ENCODE measurements at regions not wholly inside any gene's neighbourhood (a gene's known extent, or its start where the extent isn't known, plus 50 kb on each side); places are given as distances from the start of the nearest gene placed in this dataset.

- Histone ChIP-seq H3K4me3 (ENCODE audit: low read depth, low read length) (no peak overlapping the region), H3K27ac (no peak overlapping the region)
- no peak for DNase-seq
Observed at GRCh38 chr9:2559192-2560152, 62.1 kb upstream of the VLDLR start.

GRCh38 chr9:2560180-2560579 is 61.4 kb upstream of the VLDLR start:
- no peak overlapping the region for H3K4me3 ChIP-seq (ENCODE audit: low read depth, low read length)
- H3K36me3 ChIP-seq: no peaks in the 10 kb centered on the region
- no peak overlapping the region for H3K27ac ChIP-seq
- TF ChIP-seq CTCF (IDR thresholded peaks at IDR 0.05; ENCODE audit: low read depth, low read length): no peak
- H3K27me3 ChIP-seq (ENCODE audit: insufficient read depth, low read depth, severe bottlenecking): no peaks in the 10 kb centered on the region
- DNase-seq: no peak
- H3K9me3 ChIP-seq (ENCODE audit: severe bottlenecking): peaks cover 4% of the 10 kb centered on the region

More at GRCh38 chr9:2559192-2560152, 62.1 kb upstream of the VLDLR start:
- no peaks in the 10 kb centered on the region for H3K27me3 ChIP-seq (ENCODE audit: insufficient read depth, low read depth, severe bottlenecking)
- peaks cover 4% of the 10 kb centered on the region for H3K9me3 ChIP-seq (ENCODE audit: severe bottlenecking)
- H3K36me3 ChIP-seq: no peaks in the 10 kb centered on the region
- TF ChIP-seq CTCF (IDR thresholded peaks at IDR 0.05; ENCODE audit: low read depth, low read length): no peak

GRCh38 chr9:2565676-2566340 is 55.8 kb upstream of the VLDLR start:
- H3K9me3 ChIP-seq (ENCODE audit: severe bottlenecking): no peaks in the 10 kb centered on the region
- DNase-seq: no peak
- H3K4me3 ChIP-seq (ENCODE audit: low read depth, low read length): no peak overlapping the region
- no peaks in the 10 kb centered on the region for H3K27me3 ChIP-seq (ENCODE audit: insufficient read depth, low read depth, severe bottlenecking)
- H3K27ac ChIP-seq: no peak overlapping the region
- H3K36me3 ChIP-seq: no peaks in the 10 kb centered on the region
- TF ChIP-seq CTCF (IDR thresholded peaks at IDR 0.05; ENCODE audit: low read depth, low read length): no peak

GRCh38 chr9:2567922-2568321 is 53.7 kb upstream of the VLDLR start:
- no peak overlapping the region for H3K27ac ChIP-seq
- no peaks in the 10 kb centered on the region for H3K9me3 ChIP-seq (ENCODE audit: severe bottlenecking)
- H3K4me3 ChIP-seq (ENCODE audit: low read depth, low read length): no peak overlapping the region
- no peak for TF ChIP-seq CTCF (IDR thresholded peaks at IDR 0.05; ENCODE audit: low read depth, low read length)
- DNase-seq: no peak
- H3K27me3 ChIP-seq (ENCODE audit: insufficient read depth, low read depth, severe bottlenecking): no peaks in the 10 kb centered on the region
- H3K36me3 ChIP-seq: no peaks in the 10 kb centered on the region

GRCh38 chr9:2568689-2569088 is 52.9 kb upstream of the VLDLR start:
- H3K36me3 ChIP-seq: no peaks in the 10 kb centered on the region
- no peak for TF ChIP-seq CTCF (IDR thresholded peaks at IDR 0.05; ENCODE audit: low read depth, low read length)
- no peaks in the 10 kb centered on the region for H3K27me3 ChIP-seq (ENCODE audit: insufficient read depth, low read depth, severe bottlenecking)

More at GRCh38 chr9:2568689-2569088, 52.9 kb upstream of the VLDLR start:
- DNase-seq: no peak
- Histone ChIP-seq H3K27ac (no peak overlapping the region), H3K9me3 (ENCODE audit: severe bottlenecking) (no peaks in the 10 kb centered on the region), H3K4me3 (ENCODE audit: low read depth, low read length) (no peak overlapping the region)
